Left lung (tissue), 4 donors: ENCODE measurements at regions not wholly inside any gene's neighbourhood (a gene's known extent, or its start where the extent isn't known, plus 50 kb on each side); places are given as distances from the start of the nearest gene placed in this dataset.

Experiments
- ATAC-seq: fragments of 200-7000 bp; cut with Tn5 transposase; one replicate; pipeline ENCODE4 v1.9.1; 2020; ENCODE audit warnings: moderate library complexity
- DNase-seq, 4 donors: peaks; one replicate each; pipeline ENCODE4 v3.0.0-alpha.2; 2013 to 2020
- H3K27ac ChIP-seq, 2 donors: fragments of 200-600 bp; sonication (generic) in 1 of 2; one replicate each; pipeline versions ENCODE4 v1.5.0 to v1.8.0; 2020 to 2021
- H3K27me3 ChIP-seq, 2 donors: fragments of 200-600 bp; sonication (generic) in 1 of 2; one replicate each; pipeline versions ENCODE4 v1.5.0 to v1.8.0; 2020 to 2021
- H3K36me3 ChIP-seq, 2 donors: fragments of 200-600 bp; sonication (generic) in 1 of 2; one replicate each; pipeline versions ENCODE4 v1.5.0 to v1.8.0; 2020 to 2021
- H3K4me1 ChIP-seq, 2 donors: fragments of 200-600 bp; one replicate each; pipeline ENCODE4 v1.8.0; 2021
- H3K4me3 ChIP-seq, 2 donors: fragments of 200-600 bp; sonication (generic) in 1 of 2; one replicate each; pipeline versions ENCODE4 v1.5.0 to v1.8.0; 2020 to 2021; ENCODE audit warnings: mild to moderate bottlenecking in 1 of 2
- H3K9me3 ChIP-seq, 2 donors: fragments of 200-600 bp; sonication (generic) in 1 of 2; one replicate each; pipeline versions ENCODE4 v1.5.0 to v1.8.0; 2020 to 2021
- intact Hi-C, 2 donors: fragments of 100-400 bp; cut with DNase I; formaldehyde crosslinking; loops; one replicate each; pipeline versions ENCODE4 v1.11.2 to v1.14.2; 2022
- TF ChIP-seq, protein P1 (sequence below), 2 donors: fragments of 200-600 bp; sonication (generic) in 1 of 2; IDR thresholded peaks; one replicate each; pipeline versions ENCODE4 v1.5.0 to v1.8.0; 2021; ENCODE audit warnings: antibody characterized with exemption in 2 of 2
- donor health status: DM: no; HTN: yes; CAD: no.
- donor health status: DM: no; HTN: no; CAD: no.

GRCh38 chr16:48487287-48487686, 102.1 kb upstream of the SIAH1 start:
- Histone ChIP-seq H3K9me3 (no peaks in the 10 kb centered on the region), H3K4me3 (no peak overlapping the region), H3K36me3 (no peaks in the 10 kb centered on the region), H3K4me1 (peaks cover 0 to 4% of the 10 kb centered on the region in 2 donors), H3K27ac (no peak overlapping the region), H3K27me3 (no peaks in the 10 kb centered on the region)
- TF ChIP-seq, protein P1, sequence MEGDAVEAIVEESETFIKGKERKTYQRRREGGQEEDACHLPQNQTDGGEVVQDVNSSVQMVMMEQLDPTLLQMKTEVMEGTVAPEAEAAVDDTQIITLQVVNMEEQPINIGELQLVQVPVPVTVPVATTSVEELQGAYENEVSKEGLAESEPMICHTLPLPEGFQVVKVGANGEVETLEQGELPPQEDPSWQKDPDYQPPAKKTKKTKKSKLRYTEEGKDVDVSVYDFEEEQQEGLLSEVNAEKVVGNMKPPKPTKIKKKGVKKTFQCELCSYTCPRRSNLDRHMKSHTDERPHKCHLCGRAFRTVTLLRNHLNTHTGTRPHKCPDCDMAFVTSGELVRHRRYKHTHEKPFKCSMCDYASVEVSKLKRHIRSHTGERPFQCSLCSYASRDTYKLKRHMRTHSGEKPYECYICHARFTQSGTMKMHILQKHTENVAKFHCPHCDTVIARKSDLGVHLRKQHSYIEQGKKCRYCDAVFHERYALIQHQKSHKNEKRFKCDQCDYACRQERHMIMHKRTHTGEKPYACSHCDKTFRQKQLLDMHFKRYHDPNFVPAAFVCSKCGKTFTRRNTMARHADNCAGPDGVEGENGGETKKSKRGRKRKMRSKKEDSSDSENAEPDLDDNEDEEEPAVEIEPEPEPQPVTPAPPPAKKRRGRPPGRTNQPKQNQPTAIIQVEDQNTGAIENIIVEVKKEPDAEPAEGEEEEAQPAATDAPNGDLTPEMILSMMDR (IDR thresholded peaks at IDR 0.05), result no peak
- no peak for ATAC-seq
- intact Hi-C loops, result no loop called here
- no peak for DNase-seq

- Histone ChIP-seq H3K36me3 (no peaks in the 10 kb centered on the region), H3K4me1 (no peaks in the 10 kb centered on the region), H3K27me3 (no peaks in the 10 kb centered on the region), H3K27ac (no peak overlapping the region), H3K9me3 (no peaks in the 10 kb centered on the region), H3K4me3 (no peak overlapping the region)
- TF ChIP-seq, protein P1 (IDR thresholded peaks at IDR 0.05), result no peak
- no peak for ATAC-seq
- intact Hi-C loops, result no loop called here
- DNase-seq, result no peak
Observed at GRCh38 chr16:48481772-48482171, 96.6 kb upstream of the SIAH1 start.

DNA sequence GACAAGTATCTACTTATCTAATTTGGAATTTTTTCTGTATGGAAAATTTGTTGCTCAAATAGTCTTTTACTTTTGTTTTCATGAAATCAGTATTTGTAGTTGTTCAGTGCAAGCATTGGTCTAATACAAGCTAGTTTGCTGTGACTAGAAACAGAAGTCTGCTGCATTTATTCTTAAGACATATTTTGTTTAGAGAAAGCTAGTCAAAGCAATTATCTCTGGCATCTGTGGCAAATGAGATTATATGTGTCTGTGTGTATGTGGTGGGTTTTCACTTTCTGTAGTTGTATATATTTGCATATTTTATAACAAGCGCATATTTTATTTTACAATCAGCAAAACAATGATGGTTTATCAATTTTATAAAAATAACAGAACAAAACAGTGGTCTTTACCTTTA, 96.0 kb upstream of the SIAH1 start:
- no peak for ATAC-seq
- no peak for DNase-seq
- H3K4me1 ChIP-seq, result no peaks in the 10 kb centered on the region
- no peaks in the 10 kb centered on the region for H3K36me3 ChIP-seq
- no peak overlapping the region for H3K27ac ChIP-seq
- H3K9me3 ChIP-seq, result no peaks in the 10 kb centered on the region
- TF ChIP-seq, protein P1 (IDR thresholded peaks at IDR 0.05), result no peak
- no peaks in the 10 kb centered on the region for H3K27me3 ChIP-seq
- H3K4me3 ChIP-seq, result no peak overlapping the region
- intact Hi-C loops, result no loop called here

- Histone ChIP-seq H3K27me3 (no peaks in the 10 kb centered on the region), H3K4me1 (no peaks in the 10 kb centered on the region), H3K27ac (no peak overlapping the region), H3K9me3 (no peaks in the 10 kb centered on the region), H3K4me3 (no peak overlapping the region), H3K36me3 (no peaks in the 10 kb centered on the region)
- DNase-seq, result no peak
- TF ChIP-seq, protein P1 (IDR thresholded peaks at IDR 0.05), result no peak
- ATAC-seq, result no peak
- intact Hi-C loops, result no loop called here
Observed at GRCh38 chr16:48479955-48480354, 94.7 kb upstream of the SIAH1 start.

- no peaks in the 10 kb centered on the region for H3K9me3 ChIP-seq
- TF ChIP-seq, protein P1 (IDR thresholded peaks at IDR 0.05), result no peak
Observed at GRCh38 chr16:48479329-48479728, 94.1 kb upstream of the SIAH1 start.

More at GRCh38 chr16:48479329-48479728, 94.1 kb upstream of the SIAH1 start:
- H3K36me3 ChIP-seq, result no peaks in the 10 kb centered on the region
- H3K27ac ChIP-seq, result no peak overlapping the region
- H3K4me3 ChIP-seq, result no peak overlapping the region
- no peaks in the 10 kb centered on the region for H3K4me1 ChIP-seq
- intact Hi-C loops, result no loop called here
- ATAC-seq (no peak), DNase-seq (no peak)
- H3K27me3 ChIP-seq, result no peaks in the 10 kb centered on the region
